ENCODE measurements at regions not wholly inside any gene's neighbourhood (a gene's known extent, or its start where the extent isn't known, plus 50 kb on each side); places are given as distances from the start of the nearest gene placed in this dataset.

GRCh38 chr20:52818491-52818890 is 153.7 kb upstream of the TSHZ2 start:
- DNase-seq (ENCODE audit: low spot score), result no peak
- no peaks in the 10 kb centered on the region for H3K4me1 Mint-ChIP-seq
- TF ChIP-seq E2F4 (CRISPR knock-in tag; IDR thresholded peaks at IDR 0.05; ENCODE audit: borderline replicate concordance, low read depth), result no peak
- no peak for TF ChIP-seq AR (CRISPR knock-in tag; IDR thresholded peaks at IDR 0.05)
- TF ChIP-seq MLX (CRISPR knock-in tag; IDR thresholded peaks at IDR 0.05), result no peak
- TF ChIP-seq ZSCAN18 (CRISPR knock-in tag; IDR thresholded peaks at IDR 0.05), result no peak
- TF ChIP-seq ZNF263 (CRISPR knock-in tag; IDR thresholded peaks at IDR 0.05; ENCODE audit: low read depth), result no peak
- TF ChIP-seq HMGA2 (CRISPR knock-in tag; IDR thresholded peaks at IDR 0.05), result no peak
- TF ChIP-seq ESRRA (CRISPR knock-in tag; IDR thresholded peaks at IDR 0.05; ENCODE audit: borderline replicate concordance), result no peak
- TF ChIP-seq ZNF317 (CRISPR knock-in tag; IDR thresholded peaks at IDR 0.05; ENCODE audit: borderline replicate concordance, low read depth), result no peak
- no peak for TF ChIP-seq AFF4 (CRISPR knock-in tag; IDR thresholded peaks at IDR 0.05; ENCODE audit: borderline replicate concordance)
- TF ChIP-seq CDX4 (CRISPR knock-in tag; IDR thresholded peaks at IDR 0.05; ENCODE audit: borderline replicate concordance), result no peak
- no peak for TF ChIP-seq GTF2I (CRISPR knock-in tag; conservative IDR thresholded peaks at IDR 0.05)
- no peak for TF ChIP-seq ETV6 (CRISPR knock-in tag; IDR thresholded peaks at IDR 0.05)
- no peak for TF ChIP-seq NFE2L1 (CRISPR knock-in tag; IDR thresholded peaks at IDR 0.05)
- TF ChIP-seq JUN (CRISPR knock-in tag; IDR thresholded peaks at IDR 0.05), result no peak
- no peak for TF ChIP-seq ZNF138 (CRISPR knock-in tag; conservative IDR thresholded peaks at IDR 0.05)
- no peak for TF ChIP-seq FOXJ3 (CRISPR knock-in tag; IDR thresholded peaks at IDR 0.05; ENCODE audit: borderline replicate concordance)
- no peak overlapping the region for H3K27ac Mint-ChIP-seq
- ATAC-seq, result no peak
- ChIA-PET CTCF (no interaction called here), POLR2A (no interaction called here)
- no peaks in the 10 kb centered on the region for H3K9me3 Mint-ChIP-seq
- H3K36me3 Mint-ChIP-seq, result no peaks in the 10 kb centered on the region
- no peak overlapping the region for H3K4me3 Mint-ChIP-seq
- no peaks in the 10 kb centered on the region for H3K27me3 Mint-ChIP-seq (ENCODE audit: low read depth)

Data from WTC11 (cell line).